Ishikawa (cell line): ENCODE measurements at regions not wholly inside any gene's neighbourhood (a gene's known extent, or its start where the extent isn't known, plus 50 kb on each side); places are given as distances from the start of the nearest gene placed in this dataset.

Source experiments
- CEBPB ChIP-seq: IDR thresholded peaks from 2 replicates; pipeline ENCODE4 v1.6.1; 2012
- EP300 ChIP-seq: IDR thresholded peaks from 2 replicates; pipeline ENCODE4 v1.6.1; 2012; ENCODE audit warnings: borderline replicate concordance
- NFIC ChIP-seq: IDR thresholded peaks from 2 replicates; pipeline ENCODE4 v1.6.1; 2012
- TCF12 ChIP-seq: IDR thresholded peaks from 2 replicates; pipeline ENCODE4 v1.6.1; 2012; ENCODE audit warnings: low read depth
- TEAD4 ChIP-seq: IDR thresholded peaks from 2 replicates; pipeline ENCODE4 v1.6.1; 2012
- YY1 ChIP-seq: IDR thresholded peaks from 2 replicates; pipeline ENCODE4 v1.6.1; 2012; ENCODE audit warnings: low read depth
- TF ChIP-seq, protein P1 (sequence below): IDR thresholded peaks from 2 replicates; pipeline ENCODE4 v1.6.1; 2012
- TF ChIP-seq, protein P2 (sequence below): IDR thresholded peaks from 2 replicates; pipeline ENCODE4 v1.6.1; 2012; ENCODE audit warnings: low read depth, mild to moderate bottlenecking

DNA sequence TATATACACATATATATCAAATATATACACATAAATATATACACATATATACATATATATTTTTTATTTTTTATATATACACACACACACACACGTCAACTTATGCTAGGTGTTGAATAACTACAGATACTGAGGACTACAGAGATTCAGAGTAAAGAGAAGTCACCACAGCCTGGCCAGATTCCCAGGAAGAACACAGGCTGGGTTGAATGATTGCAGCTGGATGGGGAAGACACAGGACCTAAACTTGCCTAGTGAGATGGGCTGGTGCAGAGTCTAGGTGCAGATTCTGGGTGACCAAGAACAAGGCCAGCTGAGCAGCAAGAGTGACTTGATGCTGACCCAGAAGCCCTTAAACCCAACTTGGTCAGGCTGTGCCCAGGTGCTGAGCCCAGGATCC lies 241.3 kb downstream of the KCTD12 start:
- TF ChIP-seq TCF12 (no peak), NFIC (no peak), YY1 (no peak), EP300 (no peak), CEBPB (no peak), TEAD4 (no peak)
- TF ChIP-seq, protein P1, sequence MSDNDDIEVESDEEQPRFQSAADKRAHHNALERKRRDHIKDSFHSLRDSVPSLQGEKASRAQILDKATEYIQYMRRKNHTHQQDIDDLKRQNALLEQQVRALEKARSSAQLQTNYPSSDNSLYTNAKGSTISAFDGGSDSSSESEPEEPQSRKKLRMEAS, result no peak
- TF ChIP-seq, protein P2, sequence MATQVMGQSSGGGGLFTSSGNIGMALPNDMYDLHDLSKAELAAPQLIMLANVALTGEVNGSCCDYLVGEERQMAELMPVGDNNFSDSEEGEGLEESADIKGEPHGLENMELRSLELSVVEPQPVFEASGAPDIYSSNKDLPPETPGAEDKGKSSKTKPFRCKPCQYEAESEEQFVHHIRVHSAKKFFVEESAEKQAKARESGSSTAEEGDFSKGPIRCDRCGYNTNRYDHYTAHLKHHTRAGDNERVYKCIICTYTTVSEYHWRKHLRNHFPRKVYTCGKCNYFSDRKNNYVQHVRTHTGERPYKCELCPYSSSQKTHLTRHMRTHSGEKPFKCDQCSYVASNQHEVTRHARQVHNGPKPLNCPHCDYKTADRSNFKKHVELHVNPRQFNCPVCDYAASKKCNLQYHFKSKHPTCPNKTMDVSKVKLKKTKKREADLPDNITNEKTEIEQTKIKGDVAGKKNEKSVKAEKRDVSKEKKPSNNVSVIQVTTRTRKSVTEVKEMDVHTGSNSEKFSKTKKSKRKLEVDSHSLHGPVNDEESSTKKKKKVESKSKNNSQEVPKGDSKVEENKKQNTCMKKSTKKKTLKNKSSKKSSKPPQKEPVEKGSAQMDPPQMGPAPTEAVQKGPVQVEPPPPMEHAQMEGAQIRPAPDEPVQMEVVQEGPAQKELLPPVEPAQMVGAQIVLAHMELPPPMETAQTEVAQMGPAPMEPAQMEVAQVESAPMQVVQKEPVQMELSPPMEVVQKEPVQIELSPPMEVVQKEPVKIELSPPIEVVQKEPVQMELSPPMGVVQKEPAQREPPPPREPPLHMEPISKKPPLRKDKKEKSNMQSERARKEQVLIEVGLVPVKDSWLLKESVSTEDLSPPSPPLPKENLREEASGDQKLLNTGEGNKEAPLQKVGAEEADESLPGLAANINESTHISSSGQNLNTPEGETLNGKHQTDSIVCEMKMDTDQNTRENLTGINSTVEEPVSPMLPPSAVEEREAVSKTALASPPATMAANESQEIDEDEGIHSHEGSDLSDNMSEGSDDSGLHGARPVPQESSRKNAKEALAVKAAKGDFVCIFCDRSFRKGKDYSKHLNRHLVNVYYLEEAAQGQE, result no peak
